Skeletal muscle cell (primary cell): ENCODE measurements at regions not wholly inside any gene's neighbourhood (a gene's known extent, or its start where the extent isn't known, plus 50 kb on each side); places are given as distances from the start of the nearest gene placed in this dataset.

Source experiments
- DNase-seq: peaks from one replicate; pipeline ENCODE4 v3.0.0-alpha.2; 2010; ENCODE audit warnings: low read depth
- H3K4me3 ChIP-seq: 2 replicates; pipeline ENCODE4 v1.5.1; 2011; ENCODE audit warnings: low read depth, mild to moderate bottlenecking, control low read depth, low read length, moderate library complexity

- DNase-seq, result no peak
- H3K4me3 ChIP-seq, result no peak overlapping the region
Observed at GRCh38 chr20:51120438-51120837, 97.5 kb upstream of the KCNG1 start.

- no peak overlapping the region for H3K4me3 ChIP-seq
- no peak for DNase-seq
Observed at GRCh38 chr20:51119914-51120313, 97.0 kb upstream of the KCNG1 start.

GRCh38 chr20:51118985-51119527, 96.1 kb upstream of the KCNG1 start:
- DNase-seq, result no peak

GRCh38 chr20:51118216-51118615, 95.3 kb upstream of the KCNG1 start:
- no peak overlapping the region for H3K4me3 ChIP-seq
- DNase-seq, result no peak

More at GRCh38 chr20:51118985-51119527, 96.1 kb upstream of the KCNG1 start:
- no peak overlapping the region for H3K4me3 ChIP-seq

GRCh38 chr20:51116765-51117686, 94.1 kb upstream of the KCNG1 start:
- no peak overlapping the region for H3K4me3 ChIP-seq
- no peak for DNase-seq

- H3K4me3 ChIP-seq, result no peak overlapping the region
- DNase-seq, result no peak
Observed at GRCh38 chr20:51111290-51111689, 88.4 kb upstream of the KCNG1 start.

- no peak overlapping the region for H3K4me3 ChIP-seq
- no peak for DNase-seq
Observed at GRCh38 chr20:51108638-51109363, 85.9 kb upstream of the KCNG1 start.

GRCh38 chr20:51106011-51106410, 83.1 kb upstream of the KCNG1 start:
- no peak overlapping the region for H3K4me3 ChIP-seq
- no peak for DNase-seq

GRCh38 chr20:51104960-51105920, 82.3 kb upstream of the KCNG1 start:
- H3K4me3 ChIP-seq, result no peak overlapping the region
- no peak for DNase-seq

- no peak overlapping the region for H3K4me3 ChIP-seq
- DNase-seq, result no peak
Observed at GRCh38 chr20:51100617-51101016, 77.7 kb upstream of the KCNG1 start.

GRCh38 chr20:51098284-51098810, 75.4 kb upstream of the KCNG1 start:
- no peak for DNase-seq
- no peak overlapping the region for H3K4me3 ChIP-seq

- DNase-seq, result no peak
- no peak overlapping the region for H3K4me3 ChIP-seq
Observed at GRCh38 chr20:51097351-51098120, 74.6 kb upstream of the KCNG1 start.

- DNase-seq, result no peak
- no peak overlapping the region for H3K4me3 ChIP-seq
Observed at GRCh38 chr20:51096582-51097267, 73.8 kb upstream of the KCNG1 start.

GRCh38 chr20:51095633-51096521, 73.0 kb upstream of the KCNG1 start:
- no peak overlapping the region for H3K4me3 ChIP-seq
- no peak for DNase-seq

GRCh38 chr20:51094221-51094620, 71.3 kb upstream of the KCNG1 start:
- H3K4me3 ChIP-seq, result no peak overlapping the region
- DNase-seq, result no peak

GRCh38 chr20:51093240-51093763, 70.4 kb upstream of the KCNG1 start:
- H3K4me3 ChIP-seq, result no peak overlapping the region
- DNase-seq, result no peak

GRCh38 chr20:51092338-51092737, 69.4 kb upstream of the KCNG1 start:
- DNase-seq, result no peak
- H3K4me3 ChIP-seq, result no peak overlapping the region
